Endodermal cell (in vitro differentiated cells): ENCODE measurements at regions not wholly inside any gene's neighbourhood (a gene's known extent, or its start where the extent isn't known, plus 50 kb on each side); places are given as distances from the start of the nearest gene placed in this dataset.

ENCODE experiments used
- DNase-seq: peaks from one replicate; pipeline ENCODE4 v3.0.0-alpha.2; 2017
- H3K27ac ChIP-seq: 2 replicates; pipeline ENCODE4 v1.5.1; 2013; ENCODE audit warnings: mild to moderate bottlenecking, low read depth, low read length, moderate library complexity
- H3K27me3 ChIP-seq: 2 replicates; pipeline ENCODE4 v1.6.1; 2013; ENCODE audit warnings: mild to moderate bottlenecking, low read length, moderate library complexity; ENCODE audit not compliant: insufficient read depth, control insufficient read depth, poor library complexity, severe bottlenecking
- H3K36me3 ChIP-seq: 2 replicates; pipeline ENCODE4 v1.7.0; 2013; ENCODE audit warnings: mild to moderate bottlenecking, low read length, moderate library complexity; ENCODE audit not compliant: control insufficient read depth, insufficient read depth
- H3K4me1 ChIP-seq: one replicate; pipeline ENCODE4 v1.7.0; 2013; ENCODE audit warnings: low read length; ENCODE audit not compliant: control insufficient read depth, insufficient read depth
- H3K4me3 ChIP-seq: 2 replicates; pipeline ENCODE4 v1.5.1; 2013; ENCODE audit warnings: mild to moderate bottlenecking, low read length, moderate library complexity
- H3K9ac ChIP-seq: 2 replicates; pipeline ENCODE4 v1.6.1; 2013; ENCODE audit warnings: mild to moderate bottlenecking, low read length, moderate library complexity; ENCODE audit not compliant: poor library complexity, severe bottlenecking; ENCODE audit errors: extremely low read depth
- H3K9me3 ChIP-seq: 2 replicates; pipeline ENCODE4 v1.6.1; 2013; ENCODE audit warnings: mild to moderate bottlenecking, low read length, moderate library complexity; ENCODE audit not compliant: control insufficient read depth
- H3K27ac Mint-ChIP-seq: 2 replicates; pipeline ENCODE4 v1.8.0; 2020; ENCODE audit warnings: mixed read lengths
- H3K27me3 Mint-ChIP-seq: 2 replicates; pipeline ENCODE4 v1.8.0; 2021; ENCODE audit warnings: mild to moderate bottlenecking, mixed read lengths; ENCODE audit not compliant: insufficient read depth
- H3K36me3 Mint-ChIP-seq: 2 replicates; pipeline ENCODE4 v1.8.0; 2020; ENCODE audit warnings: low read depth, mixed read lengths
- H3K4me1 Mint-ChIP-seq: 2 replicates; pipeline ENCODE4 v1.8.0; 2020; ENCODE audit warnings: mixed read lengths
- H3K4me3 Mint-ChIP-seq: 2 replicates; pipeline ENCODE4 v1.8.0; 2020; ENCODE audit warnings: mild to moderate bottlenecking, moderate library complexity, mixed read lengths
- H3K9me3 Mint-ChIP-seq: 2 replicates; pipeline ENCODE4 v1.8.0; 2020; ENCODE audit warnings: mild to moderate bottlenecking, mixed read lengths
- WGBS, 2 experiments: methylation state at CpG; one replicate each; pipeline versions ENCODE4 v1.1.5 to v1.1.7; 2013; ENCODE audit warnings: missing lambda C conversion rate in 2 of 2, mixed read lengths in 1 of 2; ENCODE audit not compliant: insufficient coverage in 1 of 2, insufficient read length in 1 of 2; 5-methylcytosine and 5-hydroxymethylcytosine counted together
- TF ChIP-seq, protein P1 (sequence below): fragments of 200-600 bp; sonication (generic); conservative IDR thresholded peaks from 2 replicates; pipeline ENCODE4 v1.5.0; 2021; ENCODE audit warnings: antibody characterized with exemption, mild to moderate bottlenecking

DNA sequence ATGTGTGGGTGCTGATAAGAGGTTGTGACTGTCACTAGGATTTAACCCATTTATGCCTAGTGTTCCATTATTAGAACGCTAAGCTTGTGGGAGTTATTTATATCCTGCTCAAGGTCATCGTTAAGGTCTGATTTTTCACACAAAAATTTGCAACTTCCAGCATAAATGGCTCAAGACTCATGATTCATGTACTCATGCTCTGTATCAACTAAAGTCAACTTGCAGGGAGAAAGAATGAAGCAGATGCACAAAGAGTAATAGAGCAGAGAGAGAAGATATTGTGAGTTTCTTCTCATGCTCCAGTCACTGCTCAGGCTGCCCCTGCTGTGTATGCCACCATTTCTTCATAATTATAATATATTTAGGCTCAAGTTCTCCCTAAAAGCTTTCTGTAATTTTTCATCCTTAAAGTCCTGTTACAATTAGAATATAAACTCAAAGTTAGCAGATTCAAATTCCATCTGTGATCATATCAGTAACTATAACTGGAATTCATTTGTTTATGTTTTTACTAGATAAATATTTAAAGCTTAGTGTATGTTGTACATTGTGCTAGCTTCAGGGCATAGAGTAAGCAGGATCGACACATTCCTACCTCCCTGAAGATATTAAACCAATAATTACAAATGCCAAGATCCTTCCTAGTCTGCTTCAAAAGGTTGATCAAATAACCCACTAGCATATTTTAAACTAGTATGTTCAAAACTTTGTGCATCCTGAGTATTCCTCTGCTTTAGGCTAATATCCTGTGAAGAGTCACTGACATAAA, 136.7 kb downstream of the NUDT12 start:
- no peaks in the 10 kb centered on the region for H3K9me3 ChIP-seq
- H3K27me3 ChIP-seq, result no peaks in the 10 kb centered on the region
- DNase-seq, result no peak
- Mint-ChIP-seq H3K9me3 (no peaks in the 10 kb centered on the region), H3K27me3 (no peaks in the 10 kb centered on the region), H3K4me3 (no peak overlapping the region), H3K27ac (no peak overlapping the region), H3K4me1 (no peaks in the 10 kb centered on the region), H3K36me3 (no peaks in the 10 kb centered on the region)
- no peak overlapping the region for H3K27ac ChIP-seq
- H3K4me3 ChIP-seq, result no peak overlapping the region
- WGBS, 2 experiments, result 92 to 97% methylated on average over 2 to 3 of the region's 3 CpGs
- TF ChIP-seq, protein P1, sequence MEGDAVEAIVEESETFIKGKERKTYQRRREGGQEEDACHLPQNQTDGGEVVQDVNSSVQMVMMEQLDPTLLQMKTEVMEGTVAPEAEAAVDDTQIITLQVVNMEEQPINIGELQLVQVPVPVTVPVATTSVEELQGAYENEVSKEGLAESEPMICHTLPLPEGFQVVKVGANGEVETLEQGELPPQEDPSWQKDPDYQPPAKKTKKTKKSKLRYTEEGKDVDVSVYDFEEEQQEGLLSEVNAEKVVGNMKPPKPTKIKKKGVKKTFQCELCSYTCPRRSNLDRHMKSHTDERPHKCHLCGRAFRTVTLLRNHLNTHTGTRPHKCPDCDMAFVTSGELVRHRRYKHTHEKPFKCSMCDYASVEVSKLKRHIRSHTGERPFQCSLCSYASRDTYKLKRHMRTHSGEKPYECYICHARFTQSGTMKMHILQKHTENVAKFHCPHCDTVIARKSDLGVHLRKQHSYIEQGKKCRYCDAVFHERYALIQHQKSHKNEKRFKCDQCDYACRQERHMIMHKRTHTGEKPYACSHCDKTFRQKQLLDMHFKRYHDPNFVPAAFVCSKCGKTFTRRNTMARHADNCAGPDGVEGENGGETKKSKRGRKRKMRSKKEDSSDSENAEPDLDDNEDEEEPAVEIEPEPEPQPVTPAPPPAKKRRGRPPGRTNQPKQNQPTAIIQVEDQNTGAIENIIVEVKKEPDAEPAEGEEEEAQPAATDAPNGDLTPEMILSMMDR, result no peak
- no peaks in the 10 kb centered on the region for H3K4me1 ChIP-seq
- no peaks in the 10 kb centered on the region for H3K36me3 ChIP-seq
- H3K9ac ChIP-seq, result no peak overlapping the region

DNA sequence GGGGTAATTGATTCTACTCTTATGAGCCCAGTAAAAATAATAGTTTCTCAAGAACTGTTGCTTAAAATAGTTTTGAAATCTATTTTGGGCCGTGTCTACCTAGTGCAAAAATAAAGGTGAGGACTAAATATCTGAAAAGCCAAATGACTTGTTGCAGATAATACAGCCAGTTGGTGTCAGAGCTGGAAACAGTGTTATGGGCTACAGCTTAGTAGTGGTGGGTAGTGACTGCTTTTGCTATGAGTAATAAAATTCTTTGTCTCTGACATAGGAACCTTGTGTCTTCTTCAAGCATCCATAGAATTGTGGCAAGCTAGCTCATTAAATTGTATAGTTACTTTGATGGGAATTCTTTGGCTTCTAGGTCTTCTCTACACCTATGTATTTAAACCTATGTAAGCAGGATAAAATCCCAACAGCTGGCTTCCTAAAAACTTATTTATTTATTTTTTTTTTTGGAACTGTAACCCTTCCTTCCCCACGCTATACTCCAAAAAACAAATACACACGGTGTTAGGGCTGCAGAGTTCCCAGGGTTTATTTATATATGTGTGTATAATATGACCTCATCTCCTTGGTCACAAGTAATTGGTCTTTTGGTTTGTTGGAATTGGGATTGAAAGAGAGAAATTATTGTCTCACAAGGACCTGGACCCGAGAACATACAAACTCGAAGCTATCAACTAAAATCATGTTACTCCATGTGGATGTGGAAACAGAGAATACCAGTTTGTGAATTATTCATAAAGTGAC, 138.0 kb downstream of the NUDT12 start:
- no peak overlapping the region for H3K4me3 ChIP-seq
- Mint-ChIP-seq H3K27me3 (no peaks in the 10 kb centered on the region), H3K4me1 (no peaks in the 10 kb centered on the region), H3K4me3 (no peak overlapping the region), H3K27ac (no peak overlapping the region), H3K9me3 (no peaks in the 10 kb centered on the region), H3K36me3 (no peaks in the 10 kb centered on the region)
- no peak overlapping the region for H3K27ac ChIP-seq
- H3K9ac ChIP-seq, result no peak overlapping the region
- H3K36me3 ChIP-seq, result no peaks in the 10 kb centered on the region
- no peaks in the 10 kb centered on the region for H3K4me1 ChIP-seq
- no peaks in the 10 kb centered on the region for H3K27me3 ChIP-seq
- TF ChIP-seq, protein P1, result no peak
- no peaks in the 10 kb centered on the region for H3K9me3 ChIP-seq
- 88 to 94% methylated on average over 1 to 3 of the region's 5 CpGs for WGBS, 2 experiments
- DNase-seq, result no peak

DNA sequence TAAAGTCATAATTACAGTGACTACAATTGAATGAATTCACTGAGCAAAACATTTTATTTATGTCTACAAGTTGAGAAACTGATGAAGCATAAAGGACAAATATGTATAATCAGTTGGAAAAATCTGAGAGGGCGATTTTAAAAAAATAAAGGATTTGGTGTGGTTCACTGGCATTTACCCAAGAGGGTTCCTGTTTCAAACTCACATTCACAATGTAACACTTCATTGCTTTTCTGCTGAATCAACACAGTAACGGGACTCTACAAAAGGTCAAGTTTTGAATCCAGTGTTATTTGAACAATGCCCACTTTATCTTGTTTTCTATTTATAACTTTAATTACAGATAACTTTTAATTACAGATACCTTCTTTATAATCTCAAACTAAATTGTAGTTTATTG, 138.6 kb downstream of the NUDT12 start:
- Mint-ChIP-seq H3K9me3 (no peaks in the 10 kb centered on the region), H3K27me3 (no peaks in the 10 kb centered on the region), H3K4me1 (no peaks in the 10 kb centered on the region), H3K4me3 (no peak overlapping the region), H3K36me3 (no peaks in the 10 kb centered on the region), H3K27ac (no peak overlapping the region)
- H3K27me3 ChIP-seq, result no peaks in the 10 kb centered on the region
- H3K4me3 ChIP-seq, result no peak overlapping the region
- H3K9ac ChIP-seq, result no peak overlapping the region
- no peak for DNase-seq
- no peak overlapping the region for H3K27ac ChIP-seq
- no peaks in the 10 kb centered on the region for H3K9me3 ChIP-seq
- no peaks in the 10 kb centered on the region for H3K4me1 ChIP-seq
- 84% methylated on average over 2 of the region's 2 CpGs; no CpG with 5 or more reads in 1 of the 2 experiments for WGBS, 2 experiments
- TF ChIP-seq, protein P1, result no peak
- no peaks in the 10 kb centered on the region for H3K36me3 ChIP-seq
